HUES6 (cell line): ENCODE measurements at regions not wholly inside any gene's neighbourhood (a gene's known extent, or its start where the extent isn't known, plus 50 kb on each side); places are given as distances from the start of the nearest gene placed in this dataset.

ENCODE experiments used
- H3K27ac ChIP-seq: 2 replicates; pipeline ENCODE4 v1.7.0; 2013; ENCODE audit warnings: low read depth, mild to moderate bottlenecking, low read length, inconsistent platforms
- H3K27me3 ChIP-seq: 2 replicates; pipeline ENCODE4 v1.6.1; 2013; ENCODE audit warnings: low read length; ENCODE audit not compliant: control insufficient read depth, insufficient read depth
- H3K36me3 ChIP-seq: 2 replicates; pipeline ENCODE4 v1.6.1; 2013; ENCODE audit warnings: low read length; ENCODE audit not compliant: control insufficient read depth, insufficient read depth
- H3K4me1 ChIP-seq: 2 replicates; pipeline ENCODE4 v1.6.1; 2013; ENCODE audit warnings: low read length; ENCODE audit not compliant: control insufficient read depth, insufficient read depth
- H3K4me3 ChIP-seq: 2 replicates; pipeline ENCODE4 v1.5.1; 2013; ENCODE audit warnings: low read depth, low read length
- H3K9ac ChIP-seq: one replicate; pipeline ENCODE4 v1.6.1; 2013; ENCODE audit warnings: mild to moderate bottlenecking, low read length
- H3K9me3 ChIP-seq: 2 replicates; pipeline ENCODE4 v1.6.1; 2013; ENCODE audit warnings: low read depth, low read length; ENCODE audit not compliant: control insufficient read depth, insufficient read depth

DNA sequence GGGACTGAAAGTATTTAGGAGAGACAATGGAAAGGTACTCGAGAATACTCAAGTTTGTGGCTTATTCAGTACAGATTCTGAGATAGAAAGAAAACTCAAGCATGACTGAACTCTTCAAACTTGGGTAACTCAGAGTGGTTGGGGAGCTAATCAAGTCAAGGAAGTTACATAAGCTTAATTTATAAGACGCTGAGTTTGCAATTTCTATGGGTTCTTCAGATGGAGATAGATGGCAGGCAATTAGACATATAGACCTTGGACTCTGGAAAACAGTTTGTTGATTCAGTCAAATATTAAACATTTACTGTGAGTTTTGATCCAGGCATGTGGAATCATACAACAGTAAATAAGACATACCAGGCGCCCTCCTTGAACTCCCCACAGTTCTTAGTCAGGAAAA, 1749.9 kb upstream of the TENM3 start:
- Histone ChIP-seq H3K36me3 (no peaks in the 10 kb centered on the region), H3K9me3 (no peaks in the 10 kb centered on the region), H3K9ac (no peak overlapping the region), H3K4me3 (no peak overlapping the region), H3K4me1 (peaks cover 16% of the 10 kb centered on the region), H3K27ac (no peak overlapping the region), H3K27me3 (no peaks in the 10 kb centered on the region)

- H3K27ac ChIP-seq: no peak overlapping the region
- no peak overlapping the region for H3K9ac ChIP-seq
- no peaks in the 10 kb centered on the region for H3K9me3 ChIP-seq
- H3K4me3 ChIP-seq: no peak overlapping the region
- no peaks in the 10 kb centered on the region for H3K36me3 ChIP-seq
- H3K27me3 ChIP-seq: no peaks in the 10 kb centered on the region
- H3K4me1 ChIP-seq: no peaks in the 10 kb centered on the region
Observed at GRCh38 chr4:180500154-180500553, 1743.0 kb upstream of the TENM3 start.

DNA sequence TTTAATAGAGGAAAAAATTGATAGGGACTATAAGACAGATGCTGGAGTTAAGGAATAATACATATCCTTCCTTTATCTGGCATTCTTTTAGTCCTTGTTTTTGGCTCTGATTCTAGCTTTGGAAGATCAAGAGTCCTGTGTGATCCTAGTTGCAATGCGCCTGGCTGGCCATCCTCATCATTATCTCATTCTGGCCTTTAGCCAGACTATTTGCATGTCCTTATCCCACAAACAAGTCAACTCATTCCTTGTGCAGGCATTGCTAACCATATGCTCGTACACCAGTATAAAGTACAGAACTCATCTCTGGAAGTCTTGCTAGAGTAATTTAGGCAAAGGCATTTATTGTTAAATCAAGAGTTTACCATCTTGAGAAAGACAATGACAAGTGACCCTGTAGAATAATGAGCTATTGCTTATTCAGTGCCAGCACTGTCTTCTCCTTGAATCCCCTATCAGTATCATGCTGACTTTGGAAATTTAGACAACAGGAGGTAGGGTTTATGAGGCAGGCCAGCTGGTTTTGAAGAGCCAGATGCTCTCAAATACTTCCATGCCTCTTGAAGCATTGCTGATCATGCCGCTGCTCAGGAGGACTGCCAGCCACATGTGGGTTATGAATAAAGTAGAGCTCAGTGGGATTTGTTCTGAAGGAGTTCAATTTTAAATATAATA, 1730.3 kb upstream of the TENM3 start:
- Histone ChIP-seq H3K4me3 (no peak overlapping the region), H3K27me3 (no peaks in the 10 kb centered on the region), H3K4me1 (0 out of 2 replicates have a peak, but pooled peaks cover 4% of the 10 kb centered on the region), H3K36me3 (no peaks in the 10 kb centered on the region), H3K9ac (no peak overlapping the region), H3K27ac (no peak overlapping the region), H3K9me3 (no peaks in the 10 kb centered on the region)

DNA sequence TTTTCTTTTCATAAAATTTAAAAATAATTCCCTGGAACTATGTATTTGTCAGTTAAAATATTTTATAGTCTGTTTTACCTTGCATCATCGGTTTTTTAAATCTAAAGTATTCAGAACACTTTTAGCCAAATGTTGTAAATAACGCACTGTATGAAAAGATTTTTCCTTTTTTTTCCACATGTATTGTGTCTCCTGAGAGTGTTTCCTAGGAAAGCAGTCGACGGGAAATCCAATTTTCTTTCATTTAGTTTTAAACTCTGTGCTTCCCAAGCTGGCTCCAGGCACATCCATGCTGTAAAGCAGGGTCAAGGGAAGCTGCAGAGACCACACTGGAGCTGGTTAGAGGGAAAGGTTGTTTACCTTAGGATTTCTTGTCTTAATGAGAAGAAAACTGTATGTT, 1724.3 kb upstream of the TENM3 start:
- H3K9me3 ChIP-seq: no peaks in the 10 kb centered on the region
- no peaks in the 10 kb centered on the region for H3K4me1 ChIP-seq
- H3K27me3 ChIP-seq: no peaks in the 10 kb centered on the region

GRCh38 chr4:180521181-180521580, 1722.0 kb upstream of the TENM3 start:
- Histone ChIP-seq H3K9me3 (no peaks in the 10 kb centered on the region), H3K4me3 (no peak overlapping the region), H3K27ac (no peak overlapping the region), H3K4me1 (no peaks in the 10 kb centered on the region), H3K9ac (no peak overlapping the region), H3K36me3 (no peaks in the 10 kb centered on the region), H3K27me3 (no peaks in the 10 kb centered on the region)

More for the DNA sequence above, 1724.3 kb upstream of the TENM3 start:
- Histone ChIP-seq H3K27ac (no peak overlapping the region), H3K36me3 (no peaks in the 10 kb centered on the region), H3K4me3 (no peak overlapping the region), H3K9ac (no peak overlapping the region)

DNA sequence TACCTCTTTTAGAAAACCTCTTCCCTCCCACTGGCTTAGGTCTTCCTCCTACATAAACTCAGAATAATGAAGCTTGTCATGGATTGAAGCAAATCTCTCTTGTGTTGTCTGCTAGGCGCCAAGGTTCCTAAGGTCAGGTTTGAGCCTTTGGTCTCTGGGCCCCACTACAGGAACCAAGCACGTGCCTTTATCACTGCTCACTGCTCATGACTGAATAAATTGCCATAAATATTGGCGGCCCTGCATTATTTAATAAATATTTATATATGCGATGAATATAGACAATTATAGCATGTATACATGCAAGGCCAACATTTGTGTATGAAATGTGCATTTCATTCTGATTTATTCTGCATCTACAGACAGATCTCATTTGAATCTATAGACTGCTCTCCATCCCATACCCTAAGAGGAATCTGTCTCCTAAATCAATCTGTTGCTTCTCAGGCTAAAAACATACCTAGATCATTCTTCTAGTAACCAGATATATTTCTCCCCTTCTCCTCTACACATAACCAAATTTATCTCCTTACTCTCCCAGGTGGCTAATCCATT, 1717.6 kb upstream of the TENM3 start:
- Histone ChIP-seq H3K4me3 (no peak overlapping the region), H3K27ac (no peak overlapping the region), H3K9ac (no peak overlapping the region), H3K9me3 (no peaks in the 10 kb centered on the region), H3K4me1 (peaks cover under 1% of the 10 kb centered on the region; the same call in 1 of the 2 replicates), H3K36me3 (no peaks in the 10 kb centered on the region), H3K27me3 (no peaks in the 10 kb centered on the region)

DNA sequence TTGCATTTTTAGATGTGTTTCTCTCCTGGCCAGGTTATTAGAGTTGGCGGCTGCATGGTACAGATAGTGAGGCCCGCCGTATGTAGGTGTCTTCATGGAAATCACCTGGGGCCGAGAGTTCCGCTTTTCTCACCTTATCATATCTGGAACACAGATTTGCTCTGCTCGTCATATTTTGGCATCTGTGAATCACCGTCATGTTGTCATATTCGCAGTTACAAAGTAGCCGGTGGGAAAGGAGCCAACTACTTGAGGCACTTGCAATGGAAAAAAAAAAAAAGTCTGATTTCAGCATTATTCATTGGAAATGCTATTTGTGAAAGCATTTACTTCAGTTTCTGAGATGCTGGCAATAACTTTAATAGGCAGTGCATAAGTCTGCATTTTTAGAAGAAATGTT, 1715.2 kb upstream of the TENM3 start:
- no peak overlapping the region for H3K4me3 ChIP-seq
- H3K36me3 ChIP-seq: no peaks in the 10 kb centered on the region
- no peaks in the 10 kb centered on the region for H3K27me3 ChIP-seq
- H3K4me1 ChIP-seq: peaks cover 9% of the 10 kb centered on the region; the same call in 1 of the 2 replicates
- no peaks in the 10 kb centered on the region for H3K9me3 ChIP-seq
- no peak overlapping the region for H3K9ac ChIP-seq
- no peak overlapping the region for H3K27ac ChIP-seq

DNA sequence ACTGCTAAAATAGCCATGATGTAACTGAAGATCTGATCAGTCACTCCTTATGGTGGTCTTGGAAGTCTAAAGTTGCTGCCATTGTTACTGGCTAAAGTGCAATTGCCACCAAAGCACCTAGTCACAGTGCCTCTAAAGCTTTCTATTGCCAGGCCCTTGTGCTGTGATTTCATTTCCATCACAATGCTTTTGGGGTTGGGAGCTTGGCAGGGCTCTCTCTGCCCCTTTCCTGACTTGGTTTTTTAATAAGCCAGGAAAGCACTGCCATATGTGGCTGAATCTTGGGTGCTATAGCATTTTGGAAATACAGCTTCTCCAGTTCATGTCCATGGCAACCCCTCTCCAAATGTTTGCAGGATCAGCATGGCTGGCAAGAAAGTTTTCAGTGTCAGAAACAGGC, 1712.4 kb upstream of the TENM3 start:
- H3K36me3 ChIP-seq: no peaks in the 10 kb centered on the region
- H3K4me1 ChIP-seq: peaks cover 9% of the 10 kb centered on the region; the same call in 1 of the 2 replicates
- H3K27me3 ChIP-seq: no peaks in the 10 kb centered on the region
- H3K27ac ChIP-seq: no peak overlapping the region
- no peaks in the 10 kb centered on the region for H3K9me3 ChIP-seq
- H3K4me3 ChIP-seq: no peak overlapping the region
- no peak overlapping the region for H3K9ac ChIP-seq

GRCh38 chr4:180532691-180533090, 1710.5 kb upstream of the TENM3 start:
- Histone ChIP-seq H3K4me1 (peaks cover 9% of the 10 kb centered on the region; the same call in 1 of the 2 replicates), H3K27ac (no peak overlapping the region), H3K4me3 (no peak overlapping the region), H3K36me3 (no peaks in the 10 kb centered on the region), H3K9me3 (no peaks in the 10 kb centered on the region), H3K27me3 (no peaks in the 10 kb centered on the region), H3K9ac (no peak overlapping the region)

DNA sequence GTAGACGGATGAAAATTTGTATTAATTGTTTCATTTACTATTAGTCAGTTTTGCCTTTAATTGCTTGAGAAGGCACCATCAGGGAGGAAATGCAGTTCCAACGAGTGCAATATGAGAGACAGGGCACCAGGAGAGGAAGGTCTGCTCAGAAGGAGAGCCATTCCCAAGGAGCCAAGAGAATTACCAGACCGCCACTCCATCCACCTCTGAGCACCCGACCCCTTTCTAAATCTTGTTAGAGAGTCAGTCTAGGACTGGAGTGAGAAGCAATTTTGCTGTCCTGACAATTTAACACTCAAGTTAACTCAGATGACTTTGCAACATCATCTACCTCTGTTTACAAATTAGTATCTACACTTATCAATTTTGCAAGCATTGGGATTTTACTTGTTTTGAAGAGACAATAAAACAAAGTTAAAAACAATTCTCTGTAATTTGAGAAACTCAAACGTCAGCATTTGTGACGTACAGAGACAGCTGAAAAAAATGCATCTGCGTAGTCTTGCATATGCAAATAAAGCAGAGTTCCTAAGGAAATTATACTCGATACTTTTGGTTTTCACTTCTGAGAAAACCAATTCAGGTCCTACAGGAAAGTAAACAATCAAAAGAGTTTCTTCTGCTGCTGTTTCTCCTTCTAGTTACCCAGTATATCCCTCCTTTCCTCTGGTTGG, 1704.7 kb upstream of the TENM3 start:
- Histone ChIP-seq H3K27ac (peak overlapping the region; percentile 13; the same call in 1 of the 2 replicates), H3K9ac (no peak overlapping the region), H3K36me3 (no peaks in the 10 kb centered on the region), H3K9me3 (no peaks in the 10 kb centered on the region), H3K4me3 (no peak overlapping the region), H3K27me3 (no peaks in the 10 kb centered on the region), H3K4me1 (peaks cover 32% of the 10 kb centered on the region)

- H3K4me3 ChIP-seq: no peak overlapping the region
- H3K27me3 ChIP-seq: no peaks in the 10 kb centered on the region
- peaks cover 32% of the 10 kb centered on the region for H3K4me1 ChIP-seq
- no peaks in the 10 kb centered on the region for H3K9me3 ChIP-seq
- H3K36me3 ChIP-seq: no peaks in the 10 kb centered on the region
- H3K27ac ChIP-seq: no peak overlapping the region
- no peak overlapping the region for H3K9ac ChIP-seq
Observed at GRCh38 chr4:180539284-180539683, 1703.9 kb upstream of the TENM3 start.
